Endothelial cell of umbilical vein (primary cell): ENCODE measurements at regions not wholly inside any gene's neighbourhood (a gene's known extent, or its start where the extent isn't known, plus 50 kb on each side); places are given as distances from the start of the nearest gene placed in this dataset.

ENCODE experiments used
- EZH2 ChIP-seq: IDR thresholded peaks from 2 replicates; pipeline ENCODE4 v1.6.1; 2012; ENCODE audit warnings: borderline replicate concordance, low read depth, mild to moderate bottlenecking, moderate library complexity, low read length, inconsistent platforms; ENCODE audit not compliant: severe bottlenecking
- FOS ChIP-seq: IDR thresholded peaks from 2 replicates; pipeline ENCODE4 v1.6.1; 2011; ENCODE audit warnings: mild to moderate bottlenecking, low read length, moderate library complexity, borderline replicate concordance; ENCODE audit not compliant: insufficient read depth
- GATA2 ChIP-seq: IDR thresholded peaks from 2 replicates; pipeline ENCODE4 v1.7.0; 2011; ENCODE audit warnings: low read depth, mild to moderate bottlenecking, moderate library complexity, mixed read lengths, low read length; ENCODE audit not compliant: insufficient read length, insufficient read depth
- JUN ChIP-seq: IDR thresholded peaks from 2 replicates; pipeline ENCODE4 v1.6.1; 2011; ENCODE audit warnings: borderline replicate concordance, low read depth; ENCODE audit not compliant: insufficient read length, insufficient read depth
- MYC ChIP-seq: IDR thresholded peaks from one replicate; pipeline ENCODE4 v1.6.1; 2011; ENCODE audit warnings: mild to moderate bottlenecking, low read depth, low read length
- POLR2A ChIP-seq: IDR thresholded peaks from 2 replicates; pipeline ENCODE4 v1.6.1; 2012; ENCODE audit warnings: low read depth, mild to moderate bottlenecking, control low read depth, low read length
- POLR2AphosphoS5 ChIP-seq: IDR thresholded peaks from 2 replicates; pipeline ENCODE4 v1.6.1; 2012; ENCODE audit warnings: low read depth, mild to moderate bottlenecking, control low read depth, low read length, moderate library complexity; ENCODE audit not compliant: insufficient read depth
- TF ChIP-seq, protein P1 (sequence below), 2 donors: IDR thresholded peaks; 1 replicate in 1 of 2; 2 replicates in 1 of 2; pipeline ENCODE4 v1.5.1; 2011; ENCODE audit warnings: low read length in 2 of 2, mild to moderate bottlenecking in 2 of 2, moderate library complexity in 2 of 2, control low read depth in 1 of 2, inconsistent platforms in 1 of 2, low read depth in 1 of 2; ENCODE audit not compliant: insufficient read depth in 1 of 2; ENCODE audit errors: extremely low read depth in 1 of 2
- TF ChIP-seq, protein P2 (sequence below): IDR thresholded peaks from 2 replicates; pipeline ENCODE4 v1.6.1; 2011; ENCODE audit not compliant: insufficient read depth, insufficient read length

DNA sequence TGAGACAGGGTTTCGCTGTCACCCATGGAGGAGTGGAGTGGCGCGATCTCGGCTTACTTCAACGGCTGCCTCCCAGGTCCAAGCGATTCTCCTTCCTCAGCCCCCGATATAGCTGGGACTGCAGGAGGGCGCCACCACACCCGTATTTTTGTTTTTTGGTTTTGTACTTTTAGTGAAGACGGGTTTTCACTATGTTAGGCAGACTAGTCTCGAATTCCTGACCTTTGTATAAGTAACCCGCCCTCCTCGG lies 115.4 kb upstream of the BTN3A2 start:
- TF ChIP-seq POLR2AphosphoS5 (no peak), FOS (no peak), EZH2 (no peak), JUN (no peak), POLR2A (no peak), GATA2 (no peak), MYC (no peak)
- TF ChIP-seq, protein P1, sequence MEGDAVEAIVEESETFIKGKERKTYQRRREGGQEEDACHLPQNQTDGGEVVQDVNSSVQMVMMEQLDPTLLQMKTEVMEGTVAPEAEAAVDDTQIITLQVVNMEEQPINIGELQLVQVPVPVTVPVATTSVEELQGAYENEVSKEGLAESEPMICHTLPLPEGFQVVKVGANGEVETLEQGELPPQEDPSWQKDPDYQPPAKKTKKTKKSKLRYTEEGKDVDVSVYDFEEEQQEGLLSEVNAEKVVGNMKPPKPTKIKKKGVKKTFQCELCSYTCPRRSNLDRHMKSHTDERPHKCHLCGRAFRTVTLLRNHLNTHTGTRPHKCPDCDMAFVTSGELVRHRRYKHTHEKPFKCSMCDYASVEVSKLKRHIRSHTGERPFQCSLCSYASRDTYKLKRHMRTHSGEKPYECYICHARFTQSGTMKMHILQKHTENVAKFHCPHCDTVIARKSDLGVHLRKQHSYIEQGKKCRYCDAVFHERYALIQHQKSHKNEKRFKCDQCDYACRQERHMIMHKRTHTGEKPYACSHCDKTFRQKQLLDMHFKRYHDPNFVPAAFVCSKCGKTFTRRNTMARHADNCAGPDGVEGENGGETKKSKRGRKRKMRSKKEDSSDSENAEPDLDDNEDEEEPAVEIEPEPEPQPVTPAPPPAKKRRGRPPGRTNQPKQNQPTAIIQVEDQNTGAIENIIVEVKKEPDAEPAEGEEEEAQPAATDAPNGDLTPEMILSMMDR (IDR thresholded peaks at IDR 0.05; ENCODE audit: extremely low read depth in 1 of 2, insufficient read depth in 1 of 2, low read depth in 1 of 2, low read length in 2 of 2) = no peak
- TF ChIP-seq, protein P2, sequence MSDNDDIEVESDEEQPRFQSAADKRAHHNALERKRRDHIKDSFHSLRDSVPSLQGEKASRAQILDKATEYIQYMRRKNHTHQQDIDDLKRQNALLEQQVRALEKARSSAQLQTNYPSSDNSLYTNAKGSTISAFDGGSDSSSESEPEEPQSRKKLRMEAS = no peak
